HL-60 (cell line): ENCODE measurements at regions not wholly inside any gene's neighbourhood (a gene's known extent, or its start where the extent isn't known, plus 50 kb on each side); places are given as distances from the start of the nearest gene placed in this dataset.

Experiments used
- POLR2AphosphoS5 ChIP-seq: IDR thresholded peaks from 2 replicates; pipeline ENCODE4 v1.6.1; 2012; ENCODE audit warnings: low read depth
- REST ChIP-seq: IDR thresholded peaks from 2 replicates; pipeline ENCODE4 v1.6.1; 2012; ENCODE audit warnings: low read depth; ENCODE audit not compliant: insufficient replicate concordance
- TF ChIP-seq, protein P1 (sequence below): IDR thresholded peaks from one replicate; pipeline ENCODE4 v1.5.1; 2011; ENCODE audit warnings: low read length, control low read depth, inconsistent platforms; ENCODE audit not compliant: insufficient read depth

- TF ChIP-seq, protein P1, sequence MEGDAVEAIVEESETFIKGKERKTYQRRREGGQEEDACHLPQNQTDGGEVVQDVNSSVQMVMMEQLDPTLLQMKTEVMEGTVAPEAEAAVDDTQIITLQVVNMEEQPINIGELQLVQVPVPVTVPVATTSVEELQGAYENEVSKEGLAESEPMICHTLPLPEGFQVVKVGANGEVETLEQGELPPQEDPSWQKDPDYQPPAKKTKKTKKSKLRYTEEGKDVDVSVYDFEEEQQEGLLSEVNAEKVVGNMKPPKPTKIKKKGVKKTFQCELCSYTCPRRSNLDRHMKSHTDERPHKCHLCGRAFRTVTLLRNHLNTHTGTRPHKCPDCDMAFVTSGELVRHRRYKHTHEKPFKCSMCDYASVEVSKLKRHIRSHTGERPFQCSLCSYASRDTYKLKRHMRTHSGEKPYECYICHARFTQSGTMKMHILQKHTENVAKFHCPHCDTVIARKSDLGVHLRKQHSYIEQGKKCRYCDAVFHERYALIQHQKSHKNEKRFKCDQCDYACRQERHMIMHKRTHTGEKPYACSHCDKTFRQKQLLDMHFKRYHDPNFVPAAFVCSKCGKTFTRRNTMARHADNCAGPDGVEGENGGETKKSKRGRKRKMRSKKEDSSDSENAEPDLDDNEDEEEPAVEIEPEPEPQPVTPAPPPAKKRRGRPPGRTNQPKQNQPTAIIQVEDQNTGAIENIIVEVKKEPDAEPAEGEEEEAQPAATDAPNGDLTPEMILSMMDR: peak; percentile 29
- TF ChIP-seq POLR2AphosphoS5: no peak
- no peak for TF ChIP-seq REST
These were observed 55.5 kb upstream of the LHFPL3 start for GRCh38 chr7:104272767-104273384.
